ENCODE measurements at regions not wholly inside any gene's neighbourhood (a gene's known extent, or its start where the extent isn't known, plus 50 kb on each side); places are given as distances from the start of the nearest gene placed in this dataset.
A peak's percentile ranks its signal among the peaks of the same experiment; 100 is the strongest.
"Not testable (repeated sequence)": the region's sequence is repeated elsewhere in the genome, so short reads cannot be mapped to it uniquely, and the experiment has no call there.

GRCh38 chrX:1072637-1073377 lies 139.6 kb downstream of the CRLF2 start:
- peak; percentile 17 for DNase-seq (ENCODE audit: low spot score)
- TF ChIP-seq CTCF (IDR thresholded peaks at IDR 0.05), result no peak
- no peak overlapping the region for H3K27ac ChIP-seq
- H3K4me3 ChIP-seq, result no peak overlapping the region

DNA sequence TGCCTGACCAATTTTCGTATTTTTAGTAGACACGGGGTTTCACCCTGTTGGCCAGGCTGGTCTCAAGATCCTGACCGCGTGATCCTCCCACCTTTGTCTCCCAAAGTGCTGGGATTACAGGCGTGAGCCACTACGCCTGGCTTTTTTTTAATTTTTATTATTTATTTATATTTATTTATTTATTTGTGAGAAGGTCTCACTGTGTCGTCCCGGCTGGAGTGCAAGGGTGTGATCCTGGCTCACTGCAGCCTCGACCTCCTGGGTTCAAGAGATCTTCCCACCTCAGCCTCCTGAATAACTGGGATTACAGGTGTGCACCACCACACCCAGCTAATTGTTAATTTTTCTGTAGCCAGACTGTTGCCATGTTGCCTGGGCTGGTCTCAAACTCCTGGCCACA lies 141.1 kb downstream of the CRLF2 start:
- no peak for DNase-seq (ENCODE audit: low spot score)
- H3K27ac ChIP-seq, result no peak overlapping the region
- no peak for TF ChIP-seq CTCF (IDR thresholded peaks at IDR 0.05)
- H3K4me3 ChIP-seq, result no peak overlapping the region

DNA sequence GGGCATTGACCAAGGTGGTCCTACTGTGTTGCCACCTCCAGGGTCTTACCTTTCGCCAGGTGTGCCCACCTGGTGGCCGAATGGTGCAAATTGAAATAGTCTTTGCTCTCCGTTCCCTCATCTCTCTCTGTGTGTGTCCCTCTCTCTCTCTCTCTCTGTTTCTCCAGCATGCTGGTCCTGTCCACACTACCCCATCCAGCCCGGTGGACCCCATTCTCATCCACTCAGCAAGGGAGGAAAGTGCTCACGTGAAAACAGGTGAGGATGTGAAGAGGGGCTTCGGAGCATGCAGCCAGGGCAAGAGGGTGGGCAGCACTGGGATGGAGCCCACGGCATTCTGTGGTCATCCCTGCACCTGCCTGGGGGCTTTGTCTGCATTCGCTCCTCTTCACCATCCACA lies 150.1 kb downstream of the CRLF2 start:
- TF ChIP-seq CTCF (IDR thresholded peaks at IDR 0.05), result no peak
- no peak for DNase-seq (ENCODE audit: low spot score)
- H3K27ac ChIP-seq, result no peak overlapping the region
- no peak overlapping the region for H3K4me3 ChIP-seq

- no peak for TF ChIP-seq CTCF (IDR thresholded peaks at IDR 0.05)
- Histone ChIP-seq H3K4me3 (no peak overlapping the region), H3K27ac (no peak overlapping the region)
- DNase-seq (ENCODE audit: low spot score), result no peak
Measured at GRCh38 chrX:1060562-1060960, 151.9 kb downstream of the CRLF2 start.

DNA sequence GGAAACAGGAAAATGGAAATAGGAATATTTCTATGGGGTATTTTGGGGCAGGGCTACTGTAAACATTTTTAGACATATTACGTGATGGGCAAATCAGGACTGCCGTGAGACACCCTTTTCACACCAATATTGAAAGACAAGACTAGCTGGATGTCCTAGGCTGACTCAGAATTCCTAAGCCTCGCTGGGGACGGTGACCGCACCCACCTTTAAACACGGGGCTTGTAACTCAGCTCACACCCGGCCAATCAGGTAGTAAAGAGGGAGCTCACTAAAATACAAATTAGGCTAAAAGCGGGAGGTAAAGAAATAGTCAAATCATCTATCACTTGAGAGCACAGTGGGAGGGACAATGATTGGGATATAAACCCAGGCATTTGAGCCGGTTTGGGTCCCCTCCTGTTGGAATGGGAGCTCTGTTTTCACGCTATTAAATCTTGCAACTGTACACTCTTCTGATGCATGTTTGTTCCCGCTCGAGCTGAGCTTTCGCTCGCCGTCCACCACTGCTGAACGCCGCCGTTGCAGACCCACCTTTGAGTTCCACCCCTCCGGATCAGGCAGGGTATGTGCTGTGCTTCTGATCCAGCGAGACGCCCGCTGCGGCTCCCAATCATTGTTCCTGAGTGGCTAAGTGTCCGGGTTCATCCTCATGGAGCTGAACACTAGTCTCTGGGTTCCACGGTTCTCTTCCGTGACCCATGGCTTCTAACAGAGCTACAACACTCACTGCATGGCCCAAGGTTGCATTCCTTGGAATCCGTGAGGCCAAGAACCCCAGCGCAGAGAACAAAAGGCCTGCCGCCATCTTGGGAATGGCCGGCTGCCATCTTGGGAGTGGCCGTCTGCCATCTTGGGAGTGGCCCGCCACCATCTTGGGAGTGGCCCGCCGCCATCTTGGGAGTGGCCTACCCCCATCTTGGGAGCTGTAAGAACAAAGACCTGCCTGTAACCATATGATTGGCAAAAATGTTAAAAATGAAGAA lies 152.6 kb downstream of the CRLF2 start:
- no peak for DNase-seq (ENCODE audit: low spot score)
- no peak overlapping the region for H3K27ac ChIP-seq
- no peak overlapping the region for H3K4me3 ChIP-seq
- no peak for TF ChIP-seq CTCF (IDR thresholded peaks at IDR 0.05)

DNA sequence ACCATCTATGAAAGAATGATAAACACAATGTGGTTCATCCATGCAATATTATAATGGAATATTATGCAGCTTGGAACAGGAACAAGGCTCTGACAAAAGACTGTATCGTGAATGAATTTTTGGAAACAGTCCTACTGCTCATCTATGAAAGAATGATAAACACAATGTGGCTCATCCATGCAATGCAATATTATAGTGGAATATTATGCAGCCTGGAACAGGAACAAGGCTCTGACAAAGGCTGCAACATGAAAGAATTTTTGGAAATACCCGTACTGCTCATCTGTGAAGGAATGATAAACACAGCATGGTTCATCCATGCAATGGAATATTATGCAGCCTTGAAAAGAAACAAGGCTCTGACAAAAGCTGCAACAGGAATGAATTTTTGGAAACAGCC lies 158.8 kb downstream of the CRLF2 start:
- H3K4me3 ChIP-seq; DNase-seq (ENCODE audit: low spot score); H3K27ac ChIP-seq: not testable (repeated sequence)

DNA sequence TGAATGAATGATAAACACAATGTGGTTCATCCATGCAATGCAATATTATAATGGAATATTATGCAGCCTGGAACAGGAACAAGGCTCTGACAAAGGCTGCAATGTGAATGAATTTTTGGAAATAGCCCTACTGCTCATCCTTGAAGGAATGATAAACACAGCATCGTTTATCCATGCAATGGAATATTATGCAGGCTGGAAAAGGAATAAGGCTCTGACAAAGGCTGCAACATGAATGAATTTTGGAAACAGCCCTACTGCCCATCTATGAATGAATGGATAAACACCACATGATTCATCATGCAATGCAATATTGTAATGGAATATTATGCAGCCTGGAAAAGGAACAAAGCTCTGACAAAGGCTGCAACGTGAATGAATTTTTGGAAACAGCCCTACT lies 159.4 kb downstream of the CRLF2 start:
- Histone ChIP-seq H3K4me3 (no peak overlapping the region), H3K27ac (no peak overlapping the region)
- no peak for DNase-seq (ENCODE audit: low spot score)
- TF ChIP-seq CTCF (IDR thresholded peaks at IDR 0.05), result no peak

Data from coronary artery (tissue), 2 donors.